ENCODE measurements at regions not wholly inside any gene's neighbourhood (a gene's known extent, or its start where the extent isn't known, plus 50 kb on each side); places are given as distances from the start of the nearest gene placed in this dataset.

GRCh38 chr12:96098631-96099030 lies 63.2 kb upstream of the LTA4H start:
- TF ChIP-seq POLR2A (IDR thresholded peaks at IDR 0.05) (no peak), EP300 (IDR thresholded peaks at IDR 0.05) (no peak)
- TF ChIP-seq, protein P1, sequence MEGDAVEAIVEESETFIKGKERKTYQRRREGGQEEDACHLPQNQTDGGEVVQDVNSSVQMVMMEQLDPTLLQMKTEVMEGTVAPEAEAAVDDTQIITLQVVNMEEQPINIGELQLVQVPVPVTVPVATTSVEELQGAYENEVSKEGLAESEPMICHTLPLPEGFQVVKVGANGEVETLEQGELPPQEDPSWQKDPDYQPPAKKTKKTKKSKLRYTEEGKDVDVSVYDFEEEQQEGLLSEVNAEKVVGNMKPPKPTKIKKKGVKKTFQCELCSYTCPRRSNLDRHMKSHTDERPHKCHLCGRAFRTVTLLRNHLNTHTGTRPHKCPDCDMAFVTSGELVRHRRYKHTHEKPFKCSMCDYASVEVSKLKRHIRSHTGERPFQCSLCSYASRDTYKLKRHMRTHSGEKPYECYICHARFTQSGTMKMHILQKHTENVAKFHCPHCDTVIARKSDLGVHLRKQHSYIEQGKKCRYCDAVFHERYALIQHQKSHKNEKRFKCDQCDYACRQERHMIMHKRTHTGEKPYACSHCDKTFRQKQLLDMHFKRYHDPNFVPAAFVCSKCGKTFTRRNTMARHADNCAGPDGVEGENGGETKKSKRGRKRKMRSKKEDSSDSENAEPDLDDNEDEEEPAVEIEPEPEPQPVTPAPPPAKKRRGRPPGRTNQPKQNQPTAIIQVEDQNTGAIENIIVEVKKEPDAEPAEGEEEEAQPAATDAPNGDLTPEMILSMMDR (IDR thresholded peaks at IDR 0.05) = no peak
